ENCODE measurements at regions not wholly inside any gene's neighbourhood (a gene's known extent, or its start where the extent isn't known, plus 50 kb on each side); places are given as distances from the start of the nearest gene placed in this dataset.

DNA sequence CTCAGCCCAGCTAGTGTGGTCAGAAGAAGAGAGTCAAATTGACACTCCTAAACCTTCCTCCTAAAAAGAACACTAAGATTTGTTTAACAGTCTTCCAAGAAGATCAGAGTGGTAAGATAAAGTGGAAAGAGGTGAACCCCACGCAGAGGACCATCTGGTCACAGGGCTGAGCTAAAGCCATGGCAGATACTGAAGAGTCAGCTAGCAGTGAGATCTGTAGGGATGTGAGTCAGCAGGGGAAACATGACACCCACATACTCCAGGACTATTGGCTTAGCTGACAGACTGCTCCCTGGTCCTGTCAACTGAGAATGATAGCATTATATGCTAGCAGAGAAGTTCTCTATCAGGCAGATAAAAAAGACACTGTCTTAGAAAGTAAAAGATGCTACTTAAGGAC, 269.4 kb upstream of the ALG10 start:
- Histone ChIP-seq H3K27me3 (ENCODE audit: insufficient read depth, poor library complexity, severe bottlenecking) (no peaks in the 10 kb centered on the region), H3K27ac (replicated peaks) (no peak overlapping the region), H3K4me3 (replicated peaks; ENCODE audit: insufficient read depth, low read length) (no peak overlapping the region)
- TF ChIP-seq GABPA (IDR thresholded peaks at IDR 0.05; ENCODE audit: low read depth) (no peak), POLR2AphosphoS5 (IDR thresholded peaks at IDR 0.05; ENCODE audit: low read depth) (no peak), SPI1 (IDR thresholded peaks at IDR 0.05; ENCODE audit: borderline replicate concordance, low read depth) (no peak)
- TF ChIP-seq, protein P1, sequence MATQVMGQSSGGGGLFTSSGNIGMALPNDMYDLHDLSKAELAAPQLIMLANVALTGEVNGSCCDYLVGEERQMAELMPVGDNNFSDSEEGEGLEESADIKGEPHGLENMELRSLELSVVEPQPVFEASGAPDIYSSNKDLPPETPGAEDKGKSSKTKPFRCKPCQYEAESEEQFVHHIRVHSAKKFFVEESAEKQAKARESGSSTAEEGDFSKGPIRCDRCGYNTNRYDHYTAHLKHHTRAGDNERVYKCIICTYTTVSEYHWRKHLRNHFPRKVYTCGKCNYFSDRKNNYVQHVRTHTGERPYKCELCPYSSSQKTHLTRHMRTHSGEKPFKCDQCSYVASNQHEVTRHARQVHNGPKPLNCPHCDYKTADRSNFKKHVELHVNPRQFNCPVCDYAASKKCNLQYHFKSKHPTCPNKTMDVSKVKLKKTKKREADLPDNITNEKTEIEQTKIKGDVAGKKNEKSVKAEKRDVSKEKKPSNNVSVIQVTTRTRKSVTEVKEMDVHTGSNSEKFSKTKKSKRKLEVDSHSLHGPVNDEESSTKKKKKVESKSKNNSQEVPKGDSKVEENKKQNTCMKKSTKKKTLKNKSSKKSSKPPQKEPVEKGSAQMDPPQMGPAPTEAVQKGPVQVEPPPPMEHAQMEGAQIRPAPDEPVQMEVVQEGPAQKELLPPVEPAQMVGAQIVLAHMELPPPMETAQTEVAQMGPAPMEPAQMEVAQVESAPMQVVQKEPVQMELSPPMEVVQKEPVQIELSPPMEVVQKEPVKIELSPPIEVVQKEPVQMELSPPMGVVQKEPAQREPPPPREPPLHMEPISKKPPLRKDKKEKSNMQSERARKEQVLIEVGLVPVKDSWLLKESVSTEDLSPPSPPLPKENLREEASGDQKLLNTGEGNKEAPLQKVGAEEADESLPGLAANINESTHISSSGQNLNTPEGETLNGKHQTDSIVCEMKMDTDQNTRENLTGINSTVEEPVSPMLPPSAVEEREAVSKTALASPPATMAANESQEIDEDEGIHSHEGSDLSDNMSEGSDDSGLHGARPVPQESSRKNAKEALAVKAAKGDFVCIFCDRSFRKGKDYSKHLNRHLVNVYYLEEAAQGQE (IDR thresholded peaks at IDR 0.05; ENCODE audit: insufficient replicate concordance, low read depth) = no peak
- TF ChIP-seq, protein P2, sequence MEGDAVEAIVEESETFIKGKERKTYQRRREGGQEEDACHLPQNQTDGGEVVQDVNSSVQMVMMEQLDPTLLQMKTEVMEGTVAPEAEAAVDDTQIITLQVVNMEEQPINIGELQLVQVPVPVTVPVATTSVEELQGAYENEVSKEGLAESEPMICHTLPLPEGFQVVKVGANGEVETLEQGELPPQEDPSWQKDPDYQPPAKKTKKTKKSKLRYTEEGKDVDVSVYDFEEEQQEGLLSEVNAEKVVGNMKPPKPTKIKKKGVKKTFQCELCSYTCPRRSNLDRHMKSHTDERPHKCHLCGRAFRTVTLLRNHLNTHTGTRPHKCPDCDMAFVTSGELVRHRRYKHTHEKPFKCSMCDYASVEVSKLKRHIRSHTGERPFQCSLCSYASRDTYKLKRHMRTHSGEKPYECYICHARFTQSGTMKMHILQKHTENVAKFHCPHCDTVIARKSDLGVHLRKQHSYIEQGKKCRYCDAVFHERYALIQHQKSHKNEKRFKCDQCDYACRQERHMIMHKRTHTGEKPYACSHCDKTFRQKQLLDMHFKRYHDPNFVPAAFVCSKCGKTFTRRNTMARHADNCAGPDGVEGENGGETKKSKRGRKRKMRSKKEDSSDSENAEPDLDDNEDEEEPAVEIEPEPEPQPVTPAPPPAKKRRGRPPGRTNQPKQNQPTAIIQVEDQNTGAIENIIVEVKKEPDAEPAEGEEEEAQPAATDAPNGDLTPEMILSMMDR (IDR thresholded peaks at IDR 0.05; ENCODE audit: insufficient read depth, low read length) = no peak
- no peak for DNase-seq (ENCODE audit: low read depth in 1 of 2, low spot score in 1 of 2)

DNA sequence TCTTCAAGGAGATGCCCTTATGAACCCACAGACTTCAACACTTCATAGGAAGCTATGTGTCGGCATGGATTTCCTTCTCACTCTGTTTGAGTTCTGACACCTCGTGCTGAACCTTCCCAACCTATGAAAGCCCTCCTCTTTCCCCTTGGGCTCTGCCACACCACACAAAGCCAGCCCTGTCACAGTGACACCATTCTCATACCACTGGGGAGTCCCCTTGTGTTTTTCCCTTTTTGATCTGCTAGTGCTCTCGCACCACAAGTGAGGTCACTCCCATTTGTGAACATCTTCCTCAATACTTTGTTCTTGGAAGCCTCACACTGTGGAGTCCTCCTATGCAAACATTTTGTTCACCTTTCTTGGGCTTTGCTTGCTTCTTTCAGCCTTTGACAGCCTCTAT, 264.6 kb upstream of the ALG10 start:
- H3K27ac ChIP-seq (replicated peaks) = no peak overlapping the region
- no peak for TF ChIP-seq GABPA (IDR thresholded peaks at IDR 0.05; ENCODE audit: low read depth)
- TF ChIP-seq, protein P2 (IDR thresholded peaks at IDR 0.05; ENCODE audit: insufficient read depth, low read length) = no peak
- TF ChIP-seq POLR2AphosphoS5 (IDR thresholded peaks at IDR 0.05; ENCODE audit: low read depth) = no peak
- TF ChIP-seq, protein P1 (IDR thresholded peaks at IDR 0.05; ENCODE audit: insufficient replicate concordance, low read depth) = no peak
- no peak for TF ChIP-seq SPI1 (IDR thresholded peaks at IDR 0.05; ENCODE audit: borderline replicate concordance, low read depth)
- no peak overlapping the region for H3K4me3 ChIP-seq (replicated peaks; ENCODE audit: insufficient read depth, low read length)
- H3K27me3 ChIP-seq (ENCODE audit: insufficient read depth, poor library complexity, severe bottlenecking) = no peaks in the 10 kb centered on the region
- no peak for DNase-seq (ENCODE audit: low read depth in 1 of 2, low spot score in 1 of 2)

DNA sequence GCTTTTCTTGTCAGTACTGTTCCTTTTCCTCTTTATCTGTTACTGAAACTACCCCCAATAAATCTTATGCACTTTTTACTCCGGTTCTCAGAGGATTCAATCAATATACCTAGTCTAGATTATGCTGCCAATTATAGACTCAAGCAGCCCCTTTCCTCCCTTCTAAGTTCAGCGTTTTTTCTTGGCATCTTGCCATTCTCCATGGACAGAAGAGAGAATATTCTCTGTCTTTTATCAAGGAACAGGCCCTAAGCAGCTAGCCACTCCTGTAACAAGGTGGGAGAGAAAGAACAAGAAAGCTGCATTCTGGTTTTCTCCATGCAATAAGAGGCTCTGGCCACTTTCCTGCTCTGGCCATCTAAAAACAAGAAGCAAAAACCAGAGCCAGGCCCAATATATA, 263.0 kb upstream of the ALG10 start:
- TF ChIP-seq SPI1 (IDR thresholded peaks at IDR 0.05; ENCODE audit: borderline replicate concordance, low read depth) = no peak
- TF ChIP-seq POLR2AphosphoS5 (IDR thresholded peaks at IDR 0.05; ENCODE audit: low read depth) = no peak
- TF ChIP-seq, protein P1 (IDR thresholded peaks at IDR 0.05; ENCODE audit: insufficient replicate concordance, low read depth) = no peak
- TF ChIP-seq GABPA (IDR thresholded peaks at IDR 0.05; ENCODE audit: low read depth) = no peak
- TF ChIP-seq, protein P2 (IDR thresholded peaks at IDR 0.05; ENCODE audit: insufficient read depth, low read length) = no peak
- no peak overlapping the region for H3K4me3 ChIP-seq (replicated peaks; ENCODE audit: insufficient read depth, low read length)
- DNase-seq (ENCODE audit: low read depth in 1 of 2, low spot score in 1 of 2) = no peak
- H3K27ac ChIP-seq (replicated peaks) = no peak overlapping the region
- H3K27me3 ChIP-seq (ENCODE audit: insufficient read depth, poor library complexity, severe bottlenecking) = no peaks in the 10 kb centered on the region
